ENCODE measurements at regions not wholly inside any gene's neighbourhood (a gene's known extent, or its start where the extent isn't known, plus 50 kb on each side); places are given as distances from the start of the nearest gene placed in this dataset.

DNA sequence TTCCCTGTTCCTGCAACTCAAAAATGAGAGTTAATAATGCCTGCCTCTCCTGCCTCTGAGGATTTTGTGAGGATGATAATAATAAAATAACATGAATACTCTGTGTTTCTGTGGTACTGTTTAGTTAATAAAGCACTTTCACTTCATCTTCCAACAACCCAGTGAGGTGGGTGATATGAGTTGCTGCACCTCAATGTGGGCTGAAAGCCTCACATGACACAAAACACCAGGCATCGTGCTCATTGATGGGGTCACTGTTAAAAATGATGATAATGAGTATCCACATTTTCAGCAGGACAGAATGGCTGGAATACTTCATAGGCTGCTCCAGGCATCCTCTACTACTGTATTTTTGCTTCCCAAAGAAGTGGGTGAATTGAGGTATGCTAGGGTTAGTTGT is 222.8 kb upstream of the NRP1 start:
- H3K9ac ChIP-seq (ENCODE audit: insufficient read length, low read depth): no peak overlapping the region
- no peak overlapping the region for H3K4me3 ChIP-seq (ENCODE audit: insufficient read length, low read depth)
- no peaks in the 10 kb centered on the region for H3K4me1 ChIP-seq (ENCODE audit: insufficient read depth, insufficient read length)
- no peaks in the 10 kb centered on the region for H3K36me3 ChIP-seq (ENCODE audit: insufficient read depth, insufficient read length, low read length)
- no peaks in the 10 kb centered on the region for H3K9me3 ChIP-seq (ENCODE audit: insufficient read depth, low read length)
- DNase-seq (ENCODE audit: low read depth, low spot score): no peak
- TF ChIP-seq SUZ12 (IDR thresholded peaks at IDR 0.05; ENCODE audit: extremely low read depth, insufficient read depth, insufficient read length): no peak
- TF ChIP-seq ZNF274 (IDR thresholded peaks at IDR 0.05; ENCODE audit: low read depth, low read length): no peak
- TF ChIP-seq YY1 (IDR thresholded peaks at IDR 0.05; ENCODE audit: insufficient read depth, insufficient read length): no peak
- no peaks in the 10 kb centered on the region for H3K27me3 ChIP-seq (ENCODE audit: insufficient read depth, insufficient read length)

GRCh38 chr10:33556620-33557019 is 222.2 kb upstream of the NRP1 start:
- Histone ChIP-seq H3K9me3 (ENCODE audit: insufficient read depth, low read length) (no peaks in the 10 kb centered on the region), H3K4me1 (ENCODE audit: insufficient read depth, insufficient read length) (no peaks in the 10 kb centered on the region), H3K4me3 (ENCODE audit: insufficient read length, low read depth) (no peak overlapping the region), H3K27me3 (ENCODE audit: insufficient read depth, insufficient read length) (no peaks in the 10 kb centered on the region), H3K9ac (ENCODE audit: insufficient read length, low read depth) (no peak overlapping the region), H3K36me3 (ENCODE audit: insufficient read depth, insufficient read length, low read length) (no peaks in the 10 kb centered on the region)
- TF ChIP-seq SUZ12 (IDR thresholded peaks at IDR 0.05; ENCODE audit: extremely low read depth, insufficient read depth, insufficient read length): no peak
- TF ChIP-seq YY1 (IDR thresholded peaks at IDR 0.05; ENCODE audit: insufficient read depth, insufficient read length): no peak
- TF ChIP-seq ZNF274 (IDR thresholded peaks at IDR 0.05; ENCODE audit: low read depth, low read length): no peak
- no peak for DNase-seq (ENCODE audit: low read depth, low spot score)

GRCh38 chr10:33556103-33556502 is 221.6 kb upstream of the NRP1 start:
- DNase-seq (ENCODE audit: low read depth, low spot score): no peak
- no peak overlapping the region for H3K4me3 ChIP-seq (ENCODE audit: insufficient read length, low read depth)
- no peaks in the 10 kb centered on the region for H3K36me3 ChIP-seq (ENCODE audit: insufficient read depth, insufficient read length, low read length)
- H3K9me3 ChIP-seq (ENCODE audit: insufficient read depth, low read length): no peaks in the 10 kb centered on the region
- H3K4me1 ChIP-seq (ENCODE audit: insufficient read depth, insufficient read length): no peaks in the 10 kb centered on the region
- H3K27me3 ChIP-seq (ENCODE audit: insufficient read depth, insufficient read length): no peaks in the 10 kb centered on the region
- H3K9ac ChIP-seq (ENCODE audit: insufficient read length, low read depth): no peak overlapping the region
- TF ChIP-seq YY1 (IDR thresholded peaks at IDR 0.05; ENCODE audit: insufficient read depth, insufficient read length) (no peak), SUZ12 (IDR thresholded peaks at IDR 0.05; ENCODE audit: extremely low read depth, insufficient read depth, insufficient read length) (no peak), ZNF274 (IDR thresholded peaks at IDR 0.05; ENCODE audit: low read depth, low read length) (no peak)

DNA sequence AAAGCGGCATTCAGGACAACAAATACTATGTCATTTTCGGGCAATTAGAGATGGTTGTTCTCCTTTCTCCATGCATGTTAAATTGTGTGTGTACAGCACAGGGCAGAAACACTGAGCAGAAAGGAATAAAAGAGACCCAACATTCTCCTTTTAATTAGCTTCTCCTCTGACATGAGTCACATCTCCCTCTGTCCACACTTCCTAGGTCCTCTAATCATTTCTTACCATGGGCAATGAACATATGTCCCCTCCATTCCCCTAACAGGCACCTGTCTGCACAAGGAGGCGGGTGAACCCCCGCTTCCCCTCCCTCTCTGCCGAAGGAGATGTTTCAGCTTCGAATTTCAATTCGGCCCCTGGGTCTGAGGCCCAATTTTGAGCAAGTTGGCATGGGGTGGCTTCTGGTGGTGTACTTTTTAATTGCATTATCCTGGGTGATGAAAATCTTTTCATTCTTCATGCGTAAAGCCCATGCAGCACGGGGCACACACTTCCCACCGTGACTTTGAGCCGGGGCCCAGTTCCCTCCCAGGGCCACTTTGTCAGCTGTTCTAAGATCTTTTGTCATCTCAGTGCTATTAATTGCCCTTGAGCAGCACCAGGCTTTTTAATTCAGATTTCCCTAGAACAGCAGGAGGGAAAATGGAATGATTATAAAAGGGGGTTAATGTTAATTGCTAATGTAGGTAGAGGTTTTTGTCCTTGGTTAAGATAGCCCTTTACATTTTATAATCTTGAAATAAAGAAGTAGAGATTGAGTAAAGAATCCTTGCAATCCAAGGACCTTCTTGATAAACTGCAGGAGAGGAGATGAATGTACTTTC is 219.5 kb upstream of the NRP1 start:
- DNase-seq (ENCODE audit: low read depth, low spot score): no peak

GRCh38 chr10:33552290-33552689 is 217.8 kb upstream of the NRP1 start:
- no peaks in the 10 kb centered on the region for H3K27me3 ChIP-seq (ENCODE audit: insufficient read depth, insufficient read length)
- no peak for DNase-seq (ENCODE audit: low read depth, low spot score)

More for the DNA sequence above, 219.5 kb upstream of the NRP1 start:
- no peak for TF ChIP-seq YY1 (IDR thresholded peaks at IDR 0.05; ENCODE audit: insufficient read depth, insufficient read length)
- TF ChIP-seq SUZ12 (IDR thresholded peaks at IDR 0.05; ENCODE audit: extremely low read depth, insufficient read depth, insufficient read length): no peak
- TF ChIP-seq ZNF274 (IDR thresholded peaks at IDR 0.05; ENCODE audit: low read depth, low read length): no peak
- H3K4me3 ChIP-seq (ENCODE audit: insufficient read length, low read depth): no peak overlapping the region
- H3K4me1 ChIP-seq (ENCODE audit: insufficient read depth, insufficient read length): no peaks in the 10 kb centered on the region
- no peaks in the 10 kb centered on the region for H3K9me3 ChIP-seq (ENCODE audit: insufficient read depth, low read length)
- H3K27me3 ChIP-seq (ENCODE audit: insufficient read depth, insufficient read length): no peaks in the 10 kb centered on the region
- no peak overlapping the region for H3K9ac ChIP-seq (ENCODE audit: insufficient read length, low read depth)
- no peaks in the 10 kb centered on the region for H3K36me3 ChIP-seq (ENCODE audit: insufficient read depth, insufficient read length, low read length)

DNA sequence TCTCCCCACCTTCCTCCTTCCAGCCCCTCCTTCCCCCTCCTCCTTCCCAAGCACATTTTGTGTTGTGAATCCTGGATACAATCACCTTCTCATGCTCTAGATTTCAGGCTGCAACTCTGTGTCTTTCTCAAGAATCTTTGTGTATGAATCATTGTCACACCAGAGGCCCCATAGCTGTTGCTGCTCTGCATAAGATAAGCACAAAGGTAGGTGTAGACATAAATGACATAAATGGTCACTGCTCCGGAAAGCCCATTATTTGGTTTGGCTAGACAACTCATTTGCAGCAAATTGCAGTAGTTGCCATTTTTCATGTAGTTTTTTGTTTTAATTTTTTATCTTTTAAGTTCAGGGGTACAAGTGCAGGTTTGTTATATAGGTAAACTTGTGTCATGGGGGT is 216.3 kb upstream of the NRP1 start:
- H3K27me3 ChIP-seq (ENCODE audit: insufficient read depth, insufficient read length): no peaks in the 10 kb centered on the region
- no peaks in the 10 kb centered on the region for H3K9me3 ChIP-seq (ENCODE audit: insufficient read depth, low read length)
- no peak overlapping the region for H3K9ac ChIP-seq (ENCODE audit: insufficient read length, low read depth)
- H3K4me1 ChIP-seq (ENCODE audit: insufficient read depth, insufficient read length): no peaks in the 10 kb centered on the region
- no peak overlapping the region for H3K4me3 ChIP-seq (ENCODE audit: insufficient read length, low read depth)
- DNase-seq (ENCODE audit: low read depth, low spot score): no peak
- TF ChIP-seq SUZ12 (IDR thresholded peaks at IDR 0.05; ENCODE audit: extremely low read depth, insufficient read depth, insufficient read length) (no peak), YY1 (IDR thresholded peaks at IDR 0.05; ENCODE audit: insufficient read depth, insufficient read length) (no peak), ZNF274 (IDR thresholded peaks at IDR 0.05; ENCODE audit: low read depth, low read length) (no peak)
- no peaks in the 10 kb centered on the region for H3K36me3 ChIP-seq (ENCODE audit: insufficient read depth, insufficient read length, low read length)

More at GRCh38 chr10:33552290-33552689, 217.8 kb upstream of the NRP1 start:
- H3K9me3 ChIP-seq (ENCODE audit: insufficient read depth, low read length): no peaks in the 10 kb centered on the region
- H3K9ac ChIP-seq (ENCODE audit: insufficient read length, low read depth): no peak overlapping the region
- H3K36me3 ChIP-seq (ENCODE audit: insufficient read depth, insufficient read length, low read length): no peaks in the 10 kb centered on the region
- no peak for TF ChIP-seq YY1 (IDR thresholded peaks at IDR 0.05; ENCODE audit: insufficient read depth, insufficient read length)
- TF ChIP-seq SUZ12 (IDR thresholded peaks at IDR 0.05; ENCODE audit: extremely low read depth, insufficient read depth, insufficient read length): no peak
- no peak for TF ChIP-seq ZNF274 (IDR thresholded peaks at IDR 0.05; ENCODE audit: low read depth, low read length)
- H3K4me3 ChIP-seq (ENCODE audit: insufficient read length, low read depth): no peak overlapping the region
- no peaks in the 10 kb centered on the region for H3K4me1 ChIP-seq (ENCODE audit: insufficient read depth, insufficient read length)

DNA sequence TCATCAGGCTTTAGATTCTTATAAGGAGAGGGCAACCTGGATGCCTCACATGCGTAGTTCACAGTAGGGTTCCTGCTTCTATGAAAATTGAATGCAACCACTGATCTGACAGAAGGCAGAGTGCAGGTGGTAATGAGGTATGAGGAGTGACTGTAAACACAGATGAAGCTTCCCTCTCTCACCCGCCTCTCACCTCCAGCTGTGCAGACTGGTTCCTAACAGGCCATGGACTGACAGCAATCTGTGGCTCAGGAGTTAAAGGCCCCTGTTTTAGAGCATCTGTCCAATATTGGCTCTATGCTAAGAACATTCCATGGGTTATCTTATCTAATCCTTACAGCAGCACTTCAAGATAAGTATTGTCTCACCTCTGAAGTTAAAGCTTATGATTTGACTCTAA is 213.5 kb upstream of the NRP1 start:
- H3K9ac ChIP-seq (ENCODE audit: insufficient read length, low read depth): no peak overlapping the region
- no peak for DNase-seq (ENCODE audit: low read depth, low spot score)
- H3K36me3 ChIP-seq (ENCODE audit: insufficient read depth, insufficient read length, low read length): no peaks in the 10 kb centered on the region
- no peak overlapping the region for H3K4me3 ChIP-seq (ENCODE audit: insufficient read length, low read depth)
- TF ChIP-seq SUZ12 (IDR thresholded peaks at IDR 0.05; ENCODE audit: extremely low read depth, insufficient read depth, insufficient read length): no peak
- no peak for TF ChIP-seq YY1 (IDR thresholded peaks at IDR 0.05; ENCODE audit: insufficient read depth, insufficient read length)
- TF ChIP-seq ZNF274 (IDR thresholded peaks at IDR 0.05; ENCODE audit: low read depth, low read length): no peak
- no peaks in the 10 kb centered on the region for H3K4me1 ChIP-seq (ENCODE audit: insufficient read depth, insufficient read length)
- no peaks in the 10 kb centered on the region for H3K9me3 ChIP-seq (ENCODE audit: insufficient read depth, low read length)
- no peaks in the 10 kb centered on the region for H3K27me3 ChIP-seq (ENCODE audit: insufficient read depth, insufficient read length)

Measured in NT2/D1 (cell line).